Upper lobe of right lung (tissue), 1 donor: ENCODE measurements at regions not wholly inside any gene's neighbourhood (a gene's known extent, or its start where the extent isn't known, plus 50 kb on each side); places are given as distances from the start of the nearest gene placed in this dataset.

Experiments used
- ATAC-seq: fragments of 200-7000 bp; cut with Tn5 transposase; one replicate; pipeline ENCODE4 v1.9.1; 2020; ENCODE audit warnings: mild to moderate bottlenecking, moderate library complexity
- DNase-seq: peaks from one replicate; pipeline ENCODE4 v3.0.0-alpha.2; 2020
- H3K27ac ChIP-seq: fragments of 200-600 bp; one replicate; pipeline ENCODE4 v1.8.0; 2022
- H3K27me3 ChIP-seq: fragments of 200-600 bp; one replicate; pipeline ENCODE4 v1.8.0; 2022; ENCODE audit warnings: mild to moderate bottlenecking
- H3K36me3 ChIP-seq: fragments of 200-600 bp; one replicate; pipeline ENCODE4 v1.8.0; 2022
- H3K4me1 ChIP-seq: fragments of 200-600 bp; one replicate; pipeline ENCODE4 v1.8.0; 2022
- H3K4me3 ChIP-seq: fragments of 200-600 bp; one replicate; pipeline ENCODE4 v1.8.0; 2022; ENCODE audit warnings: mild to moderate bottlenecking
- H3K9me3 ChIP-seq: fragments of 200-600 bp; one replicate; pipeline ENCODE4 v1.8.0; 2022
- CTCF ChIP-seq: fragments of 200-600 bp; IDR thresholded peaks from one replicate; pipeline ENCODE4 v1.8.0; 2022; ENCODE audit warnings: antibody characterized with exemption
- intact Hi-C: fragments of 100-400 bp; cut with DNase I; formaldehyde crosslinking; loops from one replicate; pipeline ENCODE4 v1.11.0; 2022
- donor health status: DM: no; HTN: yes; CAD: no; lungs with severe emphysema.

GRCh38 chr11:100635194-100635593 lies 51.9 kb upstream of the ARHGAP42 start:
- H3K4me3 ChIP-seq = no peak overlapping the region
- intact Hi-C loops = no loop called here
- no peak for TF ChIP-seq CTCF

GRCh38 chr11:100636536-100636935 lies 50.6 kb upstream of the ARHGAP42 start:
- Histone ChIP-seq H3K4me3 (no peak overlapping the region), H3K27me3 (no peaks in the 10 kb centered on the region), H3K36me3 (no peaks in the 10 kb centered on the region), H3K27ac (no peak overlapping the region), H3K9me3 (no peaks in the 10 kb centered on the region), H3K4me1 (no peaks in the 10 kb centered on the region)
- intact Hi-C loops = no loop called here
- TF ChIP-seq CTCF = no peak
- DNase-seq (no peak), ATAC-seq (no peak)

More at GRCh38 chr11:100635194-100635593, 51.9 kb upstream of the ARHGAP42 start:
- DNase-seq (no peak), ATAC-seq (no peak)
- H3K27me3 ChIP-seq = no peaks in the 10 kb centered on the region
- H3K9me3 ChIP-seq = no peaks in the 10 kb centered on the region
- no peaks in the 10 kb centered on the region for H3K4me1 ChIP-seq
- H3K36me3 ChIP-seq = no peaks in the 10 kb centered on the region
- H3K27ac ChIP-seq = no peak overlapping the region
